Ascending aorta (tissue), 2 donors: ENCODE measurements at regions not wholly inside any gene's neighbourhood (a gene's known extent, or its start where the extent isn't known, plus 50 kb on each side); places are given as distances from the start of the nearest gene placed in this dataset.
A peak's percentile ranks its signal among the peaks of the same experiment; 100 is the strongest.

Experiments
- DNase-seq, 2 donors: peaks; one replicate each; pipeline ENCODE4 v3.0.0-alpha.2; 2019; ENCODE audit warnings: low spot score in 2 of 2
- H3K27ac ChIP-seq, 2 donors: fragments of 200-600 bp; sonication (generic); one replicate each; pipeline ENCODE4 v1.5.1; 2016 to 2017; ENCODE audit warnings: mild to moderate bottlenecking in 1 of 2
- H3K27me3 ChIP-seq: fragments of 200-600 bp; sonication (generic); one replicate; pipeline ENCODE4 v1.5.1; 2017
- H3K36me3 ChIP-seq, 2 donors: fragments of 200-600 bp; sonication (generic); one replicate each; pipeline ENCODE4 v1.5.1; 2016
- H3K4me1 ChIP-seq, 2 donors: fragments of 200-600 bp; sonication (generic); one replicate each; pipeline ENCODE4 v1.5.1; 2016 to 2017; ENCODE audit warnings: mild to moderate bottlenecking in 1 of 2
- H3K4me3 ChIP-seq, 2 donors: fragments of 200-600 bp; sonication (generic); one replicate each; pipeline ENCODE4 v1.5.1; 2016 to 2017; ENCODE audit warnings: mild to moderate bottlenecking in 1 of 2
- H3K9me3 ChIP-seq, 2 donors: fragments of 200-600 bp; sonication (generic); one replicate each; pipeline ENCODE4 v1.5.1; 2016
- CTCF ChIP-seq, 3 experiments: fragments of 200-600 bp in 2 of 3; fragments of 450-650 bp in 1 of 3; sonication (generic) in 2 of 3; IDR thresholded peaks; one replicate each; pipeline ENCODE4 v1.5.1; 2016 to 2019; ENCODE audit warnings: antibody characterized with exemption in 3 of 3, mild to moderate bottlenecking in 1 of 3, moderate library complexity in 1 of 3
- intact Hi-C: fragments of 100-400 bp; cut with DNase I; formaldehyde crosslinking; loops from one replicate; pipeline ENCODE4 v1.15.1; 2023

- Histone ChIP-seq H3K27me3 (no peaks in the 10 kb centered on the region), H3K36me3 (no peaks in the 10 kb centered on the region), H3K9me3 (no peaks in the 10 kb centered on the region), H3K4me1 (no peaks in the 10 kb centered on the region), H3K27ac (no peak overlapping the region), H3K4me3 (no peak overlapping the region)
- TF ChIP-seq CTCF (IDR thresholded peaks at IDR 0.05), result no peak
- intact Hi-C loops, result no loop called here
- DNase-seq, result no peak
These were observed 224.6 kb downstream of the ANAPC10 start for GRCh38 chr4:144873226-144873990.

GRCh38 chr4:144894573-144894972 lies 203.4 kb downstream of the ANAPC10 start:
- Histone ChIP-seq H3K27ac (no peak overlapping the region), H3K27me3 (no peaks in the 10 kb centered on the region), H3K4me3 (no peak overlapping the region), H3K36me3 (no peaks in the 10 kb centered on the region), H3K4me1 (no peaks in the 10 kb centered on the region), H3K9me3 (no peaks in the 10 kb centered on the region)
- TF ChIP-seq CTCF (IDR thresholded peaks at IDR 0.05), result no peak
- peak; percentile 10 to 65 for DNase-seq
- intact Hi-C loops, result no loop called here

- no peak for DNase-seq
- Histone ChIP-seq H3K4me1 (peaks cover 0 to 4% of the 10 kb centered on the region in 2 donors), H3K27ac (no peak overlapping the region), H3K9me3 (no peaks in the 10 kb centered on the region), H3K27me3 (no peaks in the 10 kb centered on the region), H3K36me3 (no peaks in the 10 kb centered on the region), H3K4me3 (no peak overlapping the region)
- intact Hi-C loops, result no loop called here
- TF ChIP-seq CTCF (IDR thresholded peaks at IDR 0.05), result no peak
These were observed 198.6 kb downstream of the ANAPC10 start for GRCh38 chr4:144899393-144899792.

GRCh38 chr4:144901141-144901540 lies 196.9 kb downstream of the ANAPC10 start:
- no peaks in the 10 kb centered on the region for H3K27me3 ChIP-seq
- H3K4me1 ChIP-seq, result peaks cover 0 to 5% of the 10 kb centered on the region in 2 donors
- no peak for TF ChIP-seq CTCF (IDR thresholded peaks at IDR 0.05)
- H3K4me3 ChIP-seq, result no peak overlapping the region
- no peaks in the 10 kb centered on the region for H3K9me3 ChIP-seq
- intact Hi-C loops, result no loop called here
- H3K27ac ChIP-seq, result no peak overlapping the region
- no peaks in the 10 kb centered on the region for H3K36me3 ChIP-seq
- DNase-seq, result no peak

GRCh38 chr4:144902614-144903013 lies 195.4 kb downstream of the ANAPC10 start:
- peaks cover 0 to 5% of the 10 kb centered on the region in 2 donors for H3K4me1 ChIP-seq

More at GRCh38 chr4:144902614-144903013, 195.4 kb downstream of the ANAPC10 start:
- no peak for DNase-seq
- no peak overlapping the region for H3K27ac ChIP-seq
- intact Hi-C loops, result no loop called here
- no peaks in the 10 kb centered on the region for H3K27me3 ChIP-seq
- H3K36me3 ChIP-seq, result no peaks in the 10 kb centered on the region
- TF ChIP-seq CTCF (IDR thresholded peaks at IDR 0.05), result no peak
- H3K9me3 ChIP-seq, result no peaks in the 10 kb centered on the region
- H3K4me3 ChIP-seq, result no peak overlapping the region
